ENCODE measurements at regions not wholly inside any gene's neighbourhood (a gene's known extent, or its start where the extent isn't known, plus 50 kb on each side); places are given as distances from the start of the nearest gene placed in this dataset.

- no peak for TF ChIP-seq POLR2A (IDR thresholded peaks at IDR 0.05; ENCODE audit: low read length)
- TF ChIP-seq GATA1 (IDR thresholded peaks at IDR 0.05; ENCODE audit: low read depth, low read length): no peak
These were observed 727.3 kb downstream of the BCL11A start for GRCh38 chr2:59826177-59826576.
